OCI-LY7 (cell line): ENCODE measurements at regions not wholly inside any gene's neighbourhood (a gene's known extent, or its start where the extent isn't known, plus 50 kb on each side); places are given as distances from the start of the nearest gene placed in this dataset.

ENCODE experiments used
- BruUV-seq: library from RNA; stranded (reverse); fragments of 400-500 nt; replicated peaks from 2 replicates; lab custom pipeline; 2021; lab: Mats Ljungman, UMichigan
- CTCF ChIA-PET: fragments of 300-600 bp; sonication (Branson Sonifier 250); formaldehyde crosslinking; loops from one replicate; lab custom pipeline; 2022; ENCODE audit warnings: antibody characterized with exemption; ENCODE audit not compliant: unreplicated experiment; lab: Charles Lee
- POLR2A ChIA-PET: fragments of 300-600 bp; sonication (Branson Sonifier 250); formaldehyde crosslinking; loops from one replicate; lab custom pipeline; 2022; ENCODE audit warnings: antibody characterized with exemption; lab: Charles Lee
- DNase-seq: peaks from one replicate; pipeline ENCODE4 v3.0.0-alpha.2; 2015; ENCODE audit warnings: low spot score
- H2AFZ ChIP-seq: fragments of 200-600 bp; sonication (generic), shearing (Covaris generic); 2 replicates; pipeline ENCODE4 v1.6.1; 2014; ENCODE audit warnings: mild to moderate bottlenecking, antibody characterized with exemption, low read length, moderate library complexity
- H3K27ac ChIP-seq: fragments of 200-600 bp; sonication (generic); 2 replicates; pipeline ENCODE4 v1.5.1; 2014; ENCODE audit warnings: mixed run types, low read depth, mild to moderate bottlenecking, moderate library complexity, low read length, inconsistent platforms; ENCODE audit not compliant: poor library complexity, severe bottlenecking
- H3K36me3 ChIP-seq: fragments of 200-600 bp; sonication (generic); 2 replicates; pipeline ENCODE4 v1.6.1; 2014; ENCODE audit warnings: mild to moderate bottlenecking, antibody characterized with exemption, low read length, moderate library complexity, mixed read lengths; ENCODE audit not compliant: insufficient read depth
- H3K4me1 ChIP-seq: fragments of 200-600 bp; sonication (generic); 2 replicates; pipeline ENCODE4 v1.5.1; 2014; ENCODE audit warnings: mild to moderate bottlenecking, low read length; ENCODE audit not compliant: insufficient read depth, poor library complexity, severe bottlenecking
- H3K4me2 ChIP-seq: fragments of 200-600 bp; sonication (generic); 2 replicates; pipeline ENCODE4 v1.6.1; 2014; ENCODE audit warnings: mild to moderate bottlenecking, low read length
- H3K4me3 ChIP-seq: fragments of 200-600 bp; sonication (generic); 2 replicates; pipeline ENCODE4 v1.5.1; 2014; ENCODE audit warnings: mild to moderate bottlenecking, low read depth, low read length; ENCODE audit not compliant: poor library complexity, severe bottlenecking
- H3K79me2 ChIP-seq: fragments of 200-600 bp; sonication (generic); 2 replicates; pipeline ENCODE4 v1.6.1; 2016; ENCODE audit warnings: low read depth, mild to moderate bottlenecking, low read length, moderate library complexity, mixed read lengths; ENCODE audit not compliant: insufficient read depth
- H3K9me2 ChIP-seq: fragments of 200-600 bp; sonication (generic); 2 replicates; pipeline ENCODE4 v1.6.1; 2016; ENCODE audit warnings: mild to moderate bottlenecking, low read length, mixed read lengths; ENCODE audit not compliant: insufficient read depth
- H3K9me3 ChIP-seq: fragments of 200-600 bp; sonication (generic); 2 replicates; pipeline ENCODE4 v1.6.1; 2014; ENCODE audit warnings: mild to moderate bottlenecking, mixed run types, low read length, mixed read lengths
- H4K20me1 ChIP-seq: fragments of 200-600 bp; sonication (generic); 2 replicates; pipeline ENCODE4 v1.6.1; 2014; ENCODE audit warnings: mild to moderate bottlenecking, antibody characterized with exemption, low read length, moderate library complexity, mixed read lengths; ENCODE audit not compliant: insufficient read depth
- CTCF ChIP-seq: fragments of 200-600 bp; sonication (generic); conservative IDR thresholded peaks from 2 replicates; pipeline ENCODE4 v1.5.1; 2014; ENCODE audit warnings: mild to moderate bottlenecking, antibody characterized with exemption, low read length, moderate library complexity, mixed read lengths
- EZH2phosphoT487 ChIP-seq: fragments of 200-600 bp; sonication (generic); IDR thresholded peaks from 2 replicates; pipeline ENCODE4 v1.6.1; 2018; ENCODE audit warnings: low read depth, borderline replicate concordance, mild to moderate bottlenecking, mixed run types, antibody characterized with exemption, low read length, moderate library complexity, mixed read lengths
- intact Hi-C: fragments of 100-400 bp; cut with micrococcal nuclease; formaldehyde crosslinking; loops from one replicate; pipeline ENCODE4 v1.10.0; 2022; ENCODE audit not compliant: unreplicated experiment

- intact Hi-C loops, result no loop called here
- Histone ChIP-seq H3K4me1 (no peaks in the 10 kb centered on the region), H3K4me2 (no peak overlapping the region), H3K9me3 (no peaks in the 10 kb centered on the region), H2AFZ (no peak overlapping the region), H3K79me2 (no peaks in the 10 kb centered on the region), H3K27ac (no peak overlapping the region), H3K4me3 (no peak overlapping the region), H4K20me1 (no peaks in the 10 kb centered on the region), H3K9me2 (no peaks in the 10 kb centered on the region), H3K36me3 (no peaks in the 10 kb centered on the region)
- ChIA-PET POLR2A (interaction anchor here (1.0 kb wide), 2 partner anchors 8 to 283 kb away, joined by 3 read pairs; no protein-coding TSS in a partner anchor), CTCF (no interaction called here)
- no peak for DNase-seq
- no peak for TF ChIP-seq CTCF
- no peak for TF ChIP-seq EZH2phosphoT487
- no TSS peak for BruUV-seq
Measured at GRCh38 chr4:138851391-138852335, 163.9 kb upstream of the NOCT start.

DNA sequence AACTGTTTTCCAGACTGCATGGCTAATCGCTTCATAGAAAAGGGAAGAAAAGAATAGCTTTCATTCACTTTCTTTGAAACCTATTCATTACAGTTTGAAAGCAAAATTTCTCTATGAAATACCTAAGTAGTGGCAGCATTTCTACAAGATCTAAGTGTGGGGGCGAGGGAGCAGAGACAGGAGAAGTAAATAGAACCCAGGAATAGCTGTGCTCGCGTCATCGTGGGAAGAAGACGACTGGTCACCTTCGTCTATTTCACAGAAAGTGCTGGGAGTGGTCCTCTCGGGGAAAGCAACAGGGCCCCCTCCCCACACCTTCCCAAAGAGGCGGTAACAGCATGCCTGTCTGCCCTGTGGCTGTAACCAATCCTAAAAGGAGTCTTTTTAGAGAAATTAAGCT is 169.9 kb upstream of the NOCT start:
- DNase-seq, result no peak
- no peak overlapping the region for H3K4me3 ChIP-seq
- no peaks in the 10 kb centered on the region for H3K36me3 ChIP-seq
- H3K4me1 ChIP-seq, result no peaks in the 10 kb centered on the region
- no peaks in the 10 kb centered on the region for H3K9me2 ChIP-seq
- H4K20me1 ChIP-seq, result no peaks in the 10 kb centered on the region
- BruUV-seq, result no TSS peak
- ChIA-PET POLR2A (no interaction called here), CTCF (no interaction called here)
- TF ChIP-seq EZH2phosphoT487 (no peak), CTCF (no peak)
- H3K4me2 ChIP-seq, result no peak overlapping the region
- H3K9me3 ChIP-seq, result no peaks in the 10 kb centered on the region
- intact Hi-C loops, result no loop called here
- no peaks in the 10 kb centered on the region for H3K79me2 ChIP-seq
- no peak overlapping the region for H2AFZ ChIP-seq
- no peak overlapping the region for H3K27ac ChIP-seq

DNA sequence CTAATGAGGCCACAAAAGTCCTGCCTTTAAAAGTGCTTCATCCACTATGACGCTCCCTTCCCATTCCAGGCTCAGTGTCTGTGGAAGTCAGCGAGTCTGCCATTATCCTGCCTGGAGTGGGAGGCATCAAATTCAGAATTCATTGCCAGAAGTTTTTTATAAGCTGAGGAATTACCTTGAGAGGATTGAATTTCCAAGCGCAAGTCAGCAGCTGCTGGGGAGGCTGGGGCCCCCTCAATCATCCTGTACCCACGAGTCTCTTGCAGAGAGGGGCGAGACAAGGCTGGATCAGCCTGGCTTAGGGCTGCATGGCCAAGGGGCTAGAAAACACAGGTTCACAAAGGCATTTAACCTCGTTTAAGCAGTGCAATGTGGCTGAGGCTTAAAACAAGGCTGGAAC is 170.5 kb upstream of the NOCT start:
- TF ChIP-seq CTCF (no peak), EZH2phosphoT487 (no peak)
- no peak for DNase-seq
- Histone ChIP-seq H3K79me2 (no peaks in the 10 kb centered on the region), H3K4me2 (no peak overlapping the region), H3K27ac (no peak overlapping the region), H3K4me1 (no peaks in the 10 kb centered on the region), H3K9me3 (no peaks in the 10 kb centered on the region), H3K9me2 (no peaks in the 10 kb centered on the region), H4K20me1 (no peaks in the 10 kb centered on the region), H3K36me3 (no peaks in the 10 kb centered on the region), H3K4me3 (no peak overlapping the region), H2AFZ (no peak overlapping the region)
- CTCF ChIA-PET, result no interaction called here
- no TSS peak for BruUV-seq
- intact Hi-C loops, result no loop called here
- POLR2A ChIA-PET, result interaction anchor here (0.6 kb wide), 2 partner anchors 195 to 1710 kb away, joined by 3 read pairs; no protein-coding TSS in a partner anchor
